ENCODE measurements at regions not wholly inside any gene's neighbourhood (a gene's known extent, or its start where the extent isn't known, plus 50 kb on each side); places are given as distances from the start of the nearest gene placed in this dataset.

DNA sequence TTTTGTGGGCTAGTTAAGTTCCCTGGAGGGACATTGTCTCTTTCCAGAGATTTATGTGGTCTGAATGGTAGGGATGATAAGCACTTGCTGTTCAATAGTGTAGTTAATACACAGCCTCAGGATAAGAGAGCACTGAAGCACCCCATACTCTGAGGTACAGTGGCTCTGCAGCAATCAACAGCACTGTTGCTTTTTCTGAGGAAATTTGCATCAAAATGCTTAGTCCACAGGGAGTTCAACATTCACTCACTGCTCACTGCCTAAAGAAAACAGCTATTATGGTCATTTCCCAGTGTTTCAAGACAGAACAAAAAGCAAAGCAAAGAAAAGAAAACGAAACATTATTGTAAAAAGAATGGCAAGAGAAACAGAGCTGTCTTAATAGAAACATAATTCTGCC is 441.9 kb downstream of the PLOD2 start:
- TF ChIP-seq, protein P1, sequence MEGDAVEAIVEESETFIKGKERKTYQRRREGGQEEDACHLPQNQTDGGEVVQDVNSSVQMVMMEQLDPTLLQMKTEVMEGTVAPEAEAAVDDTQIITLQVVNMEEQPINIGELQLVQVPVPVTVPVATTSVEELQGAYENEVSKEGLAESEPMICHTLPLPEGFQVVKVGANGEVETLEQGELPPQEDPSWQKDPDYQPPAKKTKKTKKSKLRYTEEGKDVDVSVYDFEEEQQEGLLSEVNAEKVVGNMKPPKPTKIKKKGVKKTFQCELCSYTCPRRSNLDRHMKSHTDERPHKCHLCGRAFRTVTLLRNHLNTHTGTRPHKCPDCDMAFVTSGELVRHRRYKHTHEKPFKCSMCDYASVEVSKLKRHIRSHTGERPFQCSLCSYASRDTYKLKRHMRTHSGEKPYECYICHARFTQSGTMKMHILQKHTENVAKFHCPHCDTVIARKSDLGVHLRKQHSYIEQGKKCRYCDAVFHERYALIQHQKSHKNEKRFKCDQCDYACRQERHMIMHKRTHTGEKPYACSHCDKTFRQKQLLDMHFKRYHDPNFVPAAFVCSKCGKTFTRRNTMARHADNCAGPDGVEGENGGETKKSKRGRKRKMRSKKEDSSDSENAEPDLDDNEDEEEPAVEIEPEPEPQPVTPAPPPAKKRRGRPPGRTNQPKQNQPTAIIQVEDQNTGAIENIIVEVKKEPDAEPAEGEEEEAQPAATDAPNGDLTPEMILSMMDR (IDR thresholded peaks at IDR 0.05), result no peak
- no peak for TF ChIP-seq POLR2AphosphoS5 (IDR thresholded peaks at IDR 0.05)
- TF ChIP-seq POLR2A (IDR thresholded peaks at IDR 0.05), result no peak
